Activated CD8-positive, alpha-beta memory T cell treated with anti-CD3 and anti-CD28 coated beads, Interleukin-2, amount 50 U/mL, for 48 hours (primary cell): ENCODE measurements at regions not wholly inside any gene's neighbourhood (a gene's known extent, or its start where the extent isn't known, plus 50 kb on each side); places are given as distances from the start of the nearest gene placed in this dataset.

Experiments
- DNase-seq: peaks from one replicate; pipeline ENCODE4 v3.0.0-alpha.2; 2020

GRCh38 chr17:77505181-77505639, 364.4 kb downstream of the SEC14L1 start:
- DNase-seq, result peak; percentile 36

- peak; percentile 45 for DNase-seq
These were observed 365.7 kb downstream of the SEC14L1 start for GRCh38 chr17:77506371-77506991.

DNA sequence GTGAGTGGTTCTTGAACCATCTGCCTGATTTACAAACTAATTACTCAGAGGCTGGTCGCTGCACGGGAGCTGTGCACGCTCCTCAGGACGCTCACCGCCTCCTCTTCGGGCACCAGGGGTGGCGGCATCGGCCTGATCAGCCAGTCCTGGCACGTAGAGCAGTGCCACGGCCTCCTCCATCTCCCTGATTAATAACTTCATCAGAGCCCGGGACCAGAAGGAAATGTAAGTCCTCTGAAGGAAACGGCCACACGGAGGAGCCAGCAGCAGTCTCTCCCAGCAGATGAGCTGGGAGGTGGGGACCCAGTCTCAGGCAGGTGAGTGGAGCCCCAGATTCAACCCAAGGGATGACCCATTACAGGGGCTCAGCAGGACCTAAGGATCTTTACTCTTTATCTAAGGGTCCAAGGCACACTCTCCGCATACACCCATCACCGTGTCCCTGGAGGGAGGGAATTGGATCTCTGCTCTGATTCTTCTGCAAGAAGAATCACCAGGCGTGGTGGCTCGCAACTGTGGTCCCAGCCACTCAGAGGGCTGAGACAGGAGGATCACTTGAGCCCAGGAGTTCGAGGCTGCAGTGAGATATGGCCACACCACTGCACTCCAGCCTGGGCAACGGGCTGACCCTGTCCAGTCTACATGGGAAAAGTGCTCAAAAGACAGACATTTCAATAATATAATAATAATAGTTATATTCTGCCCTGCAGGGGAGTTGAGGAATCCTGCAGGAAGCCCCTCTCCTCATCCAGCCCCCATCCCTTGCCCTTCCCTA, 366.5 kb downstream of the SEC14L1 start:
- DNase-seq, result peak; percentile 42

- DNase-seq, result peak; percentile 42
These were observed 367.4 kb downstream of the SEC14L1 start for GRCh38 chr17:77508047-77508715.

DNA sequence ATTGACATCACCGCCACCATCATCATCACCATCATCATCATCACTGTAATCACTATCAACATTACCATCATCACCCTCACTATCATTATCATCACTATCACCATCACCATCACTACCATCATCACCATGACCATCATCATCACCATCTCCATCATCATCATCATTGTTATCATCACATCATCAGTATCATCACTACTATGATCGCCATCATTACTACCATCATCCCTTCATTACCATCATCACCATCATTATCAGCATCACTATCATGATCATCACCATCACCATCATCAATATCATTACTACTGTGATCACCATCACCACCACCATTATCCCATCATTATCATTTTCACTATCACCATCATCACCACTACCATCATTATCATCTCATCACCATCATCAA, 368.3 kb downstream of the SEC14L1 start:
- DNase-seq, result no peak

DNA sequence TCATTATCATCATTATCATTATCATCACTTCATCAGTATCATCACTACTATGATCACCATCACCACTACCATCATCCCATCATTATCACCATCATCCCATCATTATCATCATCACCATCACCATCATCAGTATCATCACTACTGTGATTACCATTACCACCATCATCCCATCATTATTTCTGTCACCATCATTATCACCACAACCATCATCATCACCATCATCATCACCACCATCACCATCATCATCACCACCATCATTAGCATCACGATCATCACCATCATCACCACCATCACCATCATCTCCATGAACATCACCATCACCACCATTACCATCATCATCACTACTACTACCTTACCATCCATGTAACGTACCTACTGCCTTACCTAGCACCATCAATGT, 368.8 kb downstream of the SEC14L1 start:
- no peak for DNase-seq

- DNase-seq, result peak; percentile 28
These were observed 369.5 kb downstream of the SEC14L1 start for GRCh38 chr17:77510133-77510796.

GRCh38 chr17:77511514-77512061, 370.8 kb downstream of the SEC14L1 start:
- no peak for DNase-seq

DNA sequence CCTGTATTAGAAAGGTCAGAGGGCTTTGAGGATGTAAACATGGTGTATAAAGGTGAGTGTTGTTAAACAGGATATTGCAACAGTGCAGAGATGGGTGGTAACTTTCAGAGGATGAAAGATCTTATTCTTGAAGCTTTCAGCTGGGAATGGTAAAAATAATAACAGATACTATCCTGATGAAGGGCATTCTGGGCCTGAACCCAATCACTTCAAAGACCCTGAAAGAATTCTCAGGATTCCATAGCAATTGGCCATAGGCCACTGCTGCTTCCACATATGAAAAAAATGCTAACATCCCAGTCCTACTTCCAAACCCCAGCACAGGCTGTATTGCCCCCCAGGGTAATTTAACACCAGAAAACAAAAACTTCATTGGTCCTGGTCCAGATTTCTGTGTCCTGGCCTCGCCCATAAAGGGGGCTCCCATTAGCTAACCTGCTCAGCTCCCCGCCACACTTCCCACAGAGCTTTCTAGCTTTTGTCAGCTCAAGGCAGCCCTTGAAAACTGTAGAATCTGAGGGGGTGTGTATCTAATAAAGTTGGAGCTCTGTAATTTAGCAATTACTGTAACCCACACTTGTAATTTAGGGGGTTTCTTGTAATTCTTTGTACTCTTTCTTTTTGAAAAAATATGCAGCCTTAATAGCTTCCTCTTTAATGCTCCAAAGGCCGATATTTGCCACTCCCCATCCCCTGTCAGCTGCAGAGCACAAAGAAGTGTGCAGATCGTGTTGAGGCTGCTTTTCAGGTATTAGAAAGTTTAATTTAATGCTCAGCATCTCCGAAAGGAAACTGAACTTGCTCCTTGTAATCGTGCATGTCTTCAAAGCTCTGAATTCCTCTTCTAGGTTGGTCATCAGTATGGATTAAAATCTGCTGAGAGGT, 371.5 kb downstream of the SEC14L1 start:
- peak; percentile 4 for DNase-seq

DNA sequence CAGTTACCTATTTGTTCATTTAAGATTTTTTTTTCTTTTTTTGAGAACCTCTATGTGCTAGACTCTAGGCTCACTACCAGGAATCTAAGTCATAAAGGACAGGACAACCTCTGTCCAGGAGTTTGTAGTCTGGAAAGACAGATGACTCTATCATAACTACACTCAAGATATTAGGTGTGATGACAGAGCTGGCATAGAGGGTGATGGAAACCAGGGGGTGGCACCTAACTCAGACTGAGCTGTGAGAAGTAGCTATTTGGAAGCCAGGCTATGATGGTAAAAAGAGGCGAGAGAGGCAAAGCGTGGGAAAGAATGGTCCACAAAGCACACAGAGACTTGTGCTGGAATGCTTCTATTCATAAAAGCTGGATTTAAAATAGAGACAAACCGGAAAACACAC, 372.3 kb downstream of the SEC14L1 start:
- peak; percentile 18 for DNase-seq

DNA sequence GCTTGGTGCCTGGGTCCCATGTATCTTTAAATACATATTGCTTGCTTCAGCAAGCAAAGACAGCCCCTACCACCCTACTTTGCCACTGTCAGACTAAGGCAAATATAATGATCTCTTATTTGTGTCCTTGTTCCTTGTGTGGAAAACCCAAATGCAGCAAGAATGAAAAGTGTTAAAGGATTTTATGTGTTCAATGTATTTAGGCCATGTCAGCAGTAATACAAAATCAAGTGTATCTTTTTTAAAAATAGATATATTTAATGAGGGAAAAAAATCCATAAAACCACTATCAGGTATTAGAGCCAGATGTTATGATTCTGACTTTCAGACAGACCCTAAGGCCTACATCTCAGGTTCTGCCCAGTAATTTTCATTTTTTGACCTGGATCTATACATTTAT, 374.5 kb downstream of the SEC14L1 start:
- DNase-seq, result no peak

DNA sequence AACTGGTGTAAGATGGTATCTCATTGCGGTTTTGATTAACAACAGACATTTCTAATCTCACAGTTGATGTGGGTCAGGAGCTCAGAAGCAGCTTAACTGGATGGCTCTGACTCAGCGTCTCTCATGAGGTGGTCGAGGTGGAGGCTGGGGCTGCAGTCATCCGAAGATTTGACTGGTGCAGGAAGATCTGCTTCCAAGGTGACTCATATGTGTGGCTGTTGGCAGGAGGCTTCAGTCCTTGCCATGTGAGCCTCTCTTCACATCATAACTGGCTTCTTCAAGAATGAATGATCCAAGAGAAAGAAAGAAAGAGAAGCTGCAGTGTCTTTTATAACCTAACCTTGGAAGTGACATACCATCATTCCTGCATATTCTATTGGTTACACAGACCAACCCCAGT, 376.1 kb downstream of the SEC14L1 start:
- DNase-seq, result peak; percentile 53

DNA sequence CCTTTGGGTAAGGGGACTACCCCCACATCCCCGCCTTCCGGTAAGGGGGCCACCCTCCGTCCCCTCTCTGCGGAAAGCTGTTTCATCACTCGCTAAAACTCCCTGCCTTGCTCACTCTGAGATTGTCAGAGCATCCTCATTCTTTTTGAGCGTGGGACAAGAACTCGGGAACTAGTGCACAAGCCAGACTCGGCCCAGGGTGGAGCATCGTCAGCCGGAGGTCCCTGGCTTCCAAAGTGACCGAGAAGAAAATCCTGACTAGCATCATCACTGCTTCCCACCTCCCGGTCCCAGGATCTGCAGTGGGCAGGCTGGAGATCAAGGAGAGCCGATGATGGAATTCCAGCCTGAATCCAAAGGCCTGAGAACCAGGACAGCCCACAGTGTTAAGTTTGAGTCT, 380.3 kb downstream of the SEC14L1 start:
- peak; percentile 40 for DNase-seq

DNA sequence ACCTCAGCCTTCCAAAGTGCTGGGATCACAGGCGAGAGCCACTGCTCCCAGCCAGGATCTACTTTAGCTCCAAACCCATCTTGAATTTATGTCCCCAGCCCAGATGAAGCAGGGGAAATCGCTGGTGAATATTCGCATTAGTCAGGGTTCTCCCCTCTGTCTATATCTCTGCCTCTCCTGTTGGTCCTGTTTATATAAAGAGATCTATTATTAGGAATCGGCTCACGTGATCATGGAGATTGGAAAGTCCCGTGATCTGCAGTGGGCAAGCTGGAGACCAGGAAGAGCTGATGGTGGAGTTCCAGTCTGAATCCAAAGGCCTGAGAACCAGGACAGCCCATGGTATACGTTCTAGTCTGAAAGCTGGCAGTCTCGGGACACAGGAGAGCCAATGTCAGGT, 382.8 kb downstream of the SEC14L1 start:
- DNase-seq, result peak; percentile 34

DNA sequence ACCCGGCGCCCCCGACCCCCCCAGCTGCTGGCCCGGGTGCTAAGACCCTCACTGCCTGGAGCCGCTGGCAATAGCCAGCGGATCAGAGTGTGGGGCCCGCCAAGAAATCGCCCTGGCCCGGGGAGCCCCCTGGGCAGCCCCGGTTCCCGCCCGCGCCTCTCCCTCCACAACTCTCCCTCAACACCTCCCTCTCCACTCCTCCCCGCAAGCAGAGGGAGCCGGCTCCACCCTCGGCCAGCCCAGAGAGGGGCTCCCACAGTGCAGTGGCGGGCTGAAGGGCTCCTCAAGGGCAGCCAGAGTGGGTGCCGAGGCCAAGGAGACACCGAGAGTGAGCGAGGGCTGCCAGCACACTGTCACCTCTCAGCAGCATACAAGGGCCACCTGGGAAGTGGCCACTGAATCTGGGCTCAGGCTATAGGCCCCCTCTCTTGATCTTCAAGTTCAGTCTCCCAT, 385.5 kb downstream of the SEC14L1 start:
- DNase-seq, result peak; percentile 48

DNA sequence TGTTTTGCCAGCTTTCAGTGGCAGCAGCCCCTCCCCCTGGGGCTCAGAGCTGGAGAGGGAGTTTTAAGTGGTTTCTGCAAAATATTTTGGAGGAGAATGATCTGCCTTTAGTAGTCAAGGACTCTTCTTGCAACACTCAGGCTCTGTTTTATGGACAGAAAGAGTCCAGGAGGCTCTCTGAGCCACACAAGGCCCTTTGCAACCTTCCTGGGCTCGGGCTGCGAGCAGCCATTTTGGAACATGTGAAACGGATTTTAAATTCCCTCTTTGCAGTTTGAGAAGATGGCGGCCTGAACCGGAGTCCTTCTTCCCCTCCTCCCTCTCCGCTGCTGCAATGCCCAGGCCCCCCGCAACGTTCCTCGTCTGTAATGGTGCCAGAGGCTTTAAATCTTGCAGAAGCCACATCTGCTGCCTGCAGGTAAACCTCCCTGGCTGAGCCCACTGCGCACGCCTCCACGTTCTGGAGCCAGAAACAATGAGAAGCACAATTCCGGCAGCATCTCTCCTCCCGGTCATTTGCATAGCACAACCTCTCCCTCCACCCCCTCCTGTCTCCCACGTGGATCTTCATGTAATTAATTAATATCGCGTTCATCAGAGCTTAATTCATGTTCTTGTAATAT, 386.1 kb downstream of the SEC14L1 start:
- DNase-seq, result peak; percentile 46

GRCh38 chr17:77527409-77527808, 386.6 kb downstream of the SEC14L1 start:
- peak; percentile 47 for DNase-seq

GRCh38 chr17:77527836-77528505, 387.2 kb downstream of the SEC14L1 start:
- no peak for DNase-seq

- peak; percentile 77 for DNase-seq
These were observed 388.0 kb downstream of the SEC14L1 start for GRCh38 chr17:77528516-77529327.

- DNase-seq, result no peak
These were observed 388.5 kb downstream of the SEC14L1 start for GRCh38 chr17:77529328-77529650.
